NCI-H2171 (cell line): ENCODE measurements at regions not wholly inside any gene's neighbourhood (a gene's known extent, or its start where the extent isn't known, plus 50 kb on each side); places are given as distances from the start of the nearest gene placed in this dataset.
A peak's percentile ranks its signal among the peaks of the same experiment; 100 is the strongest.

Source experiments
- DNase-seq: peaks from one replicate; lab custom pipeline; 2025; lab: John Stamatoyannopoulos, UW

- no peak for DNase-seq
These were observed 221.7 kb upstream of the TMC3 start for GRCh38 chr15:81595752-81596151.

DNA sequence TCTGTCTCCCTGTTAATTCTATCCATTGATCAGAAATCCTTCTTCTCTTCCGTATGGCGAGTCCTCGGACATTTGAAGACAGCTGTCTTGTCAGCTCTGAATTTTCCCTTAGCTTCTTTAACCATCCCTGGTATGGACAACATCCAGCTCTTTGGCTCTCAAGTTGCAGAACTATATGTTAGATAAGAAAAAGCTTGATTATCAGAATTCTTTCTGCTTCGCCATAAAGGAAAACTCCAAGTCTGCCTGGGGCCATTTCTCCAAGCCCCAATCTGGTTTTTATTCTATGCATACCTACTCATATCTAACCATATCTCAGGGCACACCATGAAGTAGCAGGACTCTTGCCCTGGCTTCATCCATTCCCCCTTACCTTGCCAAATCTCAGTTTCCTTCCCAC is 215.7 kb upstream of the TMC3 start:
- no peak for DNase-seq

- DNase-seq: peak; percentile 77
These were observed 201.6 kb upstream of the TMC3 start for GRCh38 chr15:81575436-81576123.

GRCh38 chr15:81573098-81573746 is 199.2 kb upstream of the TMC3 start:
- no peak for DNase-seq

- no peak for DNase-seq
These were observed 198.2 kb upstream of the TMC3 start for GRCh38 chr15:81572190-81572589.

- DNase-seq: no peak
These were observed 195.5 kb upstream of the TMC3 start for GRCh38 chr15:81569286-81570080.

DNA sequence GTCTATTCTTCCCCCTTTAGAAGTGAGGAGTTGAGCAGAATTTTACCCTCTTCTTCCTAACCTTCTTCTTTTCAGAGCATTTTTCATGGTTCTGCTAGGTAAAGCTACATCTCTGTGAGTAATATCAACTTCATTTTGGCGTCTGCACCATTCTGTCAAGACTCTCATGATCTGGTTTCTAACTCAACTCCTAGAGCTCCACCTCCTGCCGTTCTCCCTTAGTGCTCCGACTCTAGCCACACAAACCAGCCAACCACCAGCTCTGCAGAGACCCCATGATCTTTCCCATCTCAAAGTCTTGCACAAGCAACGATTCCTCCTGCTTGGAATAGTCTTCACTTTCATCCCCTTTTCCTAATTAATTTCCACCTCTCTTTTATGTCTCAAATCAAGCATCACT is 193.9 kb upstream of the TMC3 start:
- no peak for DNase-seq

GRCh38 chr15:81562986-81563385 is 189.0 kb upstream of the TMC3 start:
- no peak for DNase-seq

DNA sequence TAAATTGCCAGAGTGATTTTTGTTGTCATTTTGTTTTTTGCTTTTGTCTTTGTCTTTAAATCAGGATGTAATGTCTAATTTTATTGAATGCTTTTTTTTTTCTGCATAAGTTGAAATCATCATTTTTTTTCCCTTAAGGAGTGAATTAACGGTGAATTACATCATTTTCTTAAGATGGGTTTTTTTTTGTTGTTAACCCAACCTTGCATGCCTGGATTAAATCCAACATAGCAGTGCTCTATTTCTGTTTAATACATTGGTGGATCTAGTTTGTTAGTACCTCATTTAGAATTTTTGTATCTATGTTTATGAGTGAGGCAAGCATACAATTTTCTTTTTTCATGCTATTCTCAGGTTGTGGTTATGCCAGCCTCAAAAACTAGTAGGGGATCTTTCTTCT is 186.4 kb upstream of the TMC3 start:
- no peak for DNase-seq

DNA sequence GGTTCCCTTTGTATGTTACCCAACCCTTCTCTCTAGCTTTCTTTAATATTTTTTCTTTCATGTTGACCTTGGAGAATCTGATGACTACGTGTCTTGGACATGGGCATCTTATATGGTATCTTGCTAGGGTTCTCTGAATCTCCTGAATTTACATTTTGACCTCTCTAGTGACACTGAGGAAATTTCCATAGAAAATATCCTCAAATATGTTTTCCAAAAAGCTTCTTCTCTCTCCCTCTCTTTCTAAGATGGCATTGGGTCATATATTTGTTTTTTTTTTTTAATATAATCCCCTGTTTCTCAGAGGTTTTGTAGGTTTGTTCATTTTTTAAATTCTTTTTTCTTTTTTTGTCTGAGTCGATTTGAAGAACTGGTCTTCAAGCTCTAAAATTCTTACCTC is 184.0 kb upstream of the TMC3 start:
- DNase-seq: no peak

- DNase-seq: no peak
These were observed 181.3 kb upstream of the TMC3 start for GRCh38 chr15:81555346-81555745.

GRCh38 chr15:81548365-81549130 is 174.5 kb upstream of the TMC3 start:
- DNase-seq: no peak

- no peak for DNase-seq
These were observed 173.6 kb upstream of the TMC3 start for GRCh38 chr15:81547521-81548132.

- no peak for DNase-seq
These were observed 170.4 kb upstream of the TMC3 start for GRCh38 chr15:81544385-81544784.

DNA sequence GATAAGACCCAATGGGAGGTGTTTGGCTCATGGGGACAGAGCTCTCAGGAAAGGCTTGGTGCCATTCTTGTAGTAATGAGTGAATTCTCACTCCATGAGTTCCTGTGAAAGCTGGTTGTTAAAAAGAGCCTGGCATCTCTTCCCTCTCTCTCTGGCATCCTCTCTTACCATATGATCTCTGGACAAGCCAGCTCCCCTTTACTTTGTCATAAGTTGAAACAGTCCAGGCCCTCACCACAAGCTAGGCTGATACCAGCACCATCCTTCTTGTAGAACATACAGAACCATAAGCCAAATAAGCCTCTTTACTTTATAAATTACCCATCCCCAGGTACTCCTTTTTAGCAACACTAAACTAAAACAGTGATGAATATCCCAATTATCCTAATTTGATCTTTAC is 166.9 kb upstream of the TMC3 start:
- DNase-seq: no peak

DNA sequence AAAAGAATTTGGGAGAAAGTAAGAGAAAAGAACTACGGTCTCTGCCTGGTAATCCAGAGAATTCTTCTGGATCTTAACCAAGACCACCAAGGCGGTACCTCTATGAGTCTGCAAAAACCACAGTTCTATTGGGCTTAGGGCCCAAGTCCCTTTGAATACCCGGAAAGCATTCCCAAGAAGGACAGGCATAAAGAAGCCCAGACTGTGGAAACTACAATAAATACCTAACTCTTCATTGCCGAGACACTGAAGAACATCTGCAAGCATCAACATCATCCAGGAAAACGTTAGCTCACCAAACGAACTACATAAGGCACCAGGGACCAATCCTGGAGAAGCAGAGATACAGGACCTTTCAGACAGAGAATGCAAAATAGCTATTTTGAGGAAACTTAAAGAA is 162.3 kb upstream of the TMC3 start:
- DNase-seq: no peak

DNA sequence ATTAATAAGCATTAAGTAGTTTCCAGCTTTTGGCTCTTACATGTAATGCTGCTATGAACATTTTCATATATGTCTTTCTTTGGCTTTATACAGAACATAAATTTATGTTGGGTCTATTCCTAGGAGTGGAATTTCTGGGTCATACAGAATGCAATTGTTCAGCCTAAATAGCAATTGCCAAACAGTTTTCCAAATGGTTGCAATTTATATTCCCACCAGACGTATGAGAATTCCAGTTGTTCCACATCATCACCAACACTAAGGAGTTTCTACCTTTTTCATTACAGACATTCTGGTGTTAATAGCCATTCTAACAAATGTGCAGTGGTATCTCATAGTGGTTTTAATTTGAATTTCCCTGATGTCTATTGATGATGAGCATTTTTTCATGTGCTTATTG is 160.1 kb upstream of the TMC3 start:
- no peak for DNase-seq

DNA sequence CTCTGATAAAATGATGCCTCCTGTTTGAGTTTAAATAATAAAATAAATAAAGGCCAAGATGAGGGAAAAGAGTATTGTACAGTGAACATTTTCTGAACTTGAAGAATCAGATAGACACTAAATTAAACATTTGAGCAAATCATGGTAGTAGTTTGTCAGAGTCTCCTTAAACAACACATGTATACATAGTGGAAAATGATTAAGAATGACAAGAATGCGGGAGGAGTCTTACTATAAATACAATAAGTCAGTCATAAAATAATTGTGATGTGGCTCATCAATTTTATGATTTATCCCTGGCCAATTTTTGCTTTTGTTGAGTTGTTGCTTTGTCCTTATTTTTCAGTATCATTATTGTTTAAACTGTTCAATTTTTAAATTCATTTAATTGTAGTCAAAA is 158.0 kb upstream of the TMC3 start:
- no peak for DNase-seq

GRCh38 chr15:81531109-81531592 is 157.1 kb upstream of the TMC3 start:
- DNase-seq: no peak

DNA sequence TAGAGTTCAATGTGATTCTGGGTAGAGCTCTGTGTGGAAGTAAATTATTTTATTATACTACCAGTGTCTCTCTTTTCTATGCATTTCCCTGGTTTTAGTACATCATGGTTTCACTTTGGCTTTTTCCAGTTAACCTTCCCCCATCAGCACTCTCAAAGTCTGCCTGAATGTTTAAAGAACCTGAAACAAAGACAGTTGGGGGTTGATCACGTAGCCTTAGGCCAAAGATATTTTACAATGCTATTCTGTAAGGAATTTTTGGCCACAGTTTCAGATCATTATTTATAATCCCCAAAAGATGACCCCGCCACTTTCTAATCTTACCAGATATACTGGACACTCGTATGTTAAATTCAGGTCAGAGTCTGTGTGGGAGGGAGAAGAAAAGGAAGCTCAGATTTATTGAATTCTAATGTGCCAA is 156.3 kb upstream of the TMC3 start:
- no peak for DNase-seq

DNA sequence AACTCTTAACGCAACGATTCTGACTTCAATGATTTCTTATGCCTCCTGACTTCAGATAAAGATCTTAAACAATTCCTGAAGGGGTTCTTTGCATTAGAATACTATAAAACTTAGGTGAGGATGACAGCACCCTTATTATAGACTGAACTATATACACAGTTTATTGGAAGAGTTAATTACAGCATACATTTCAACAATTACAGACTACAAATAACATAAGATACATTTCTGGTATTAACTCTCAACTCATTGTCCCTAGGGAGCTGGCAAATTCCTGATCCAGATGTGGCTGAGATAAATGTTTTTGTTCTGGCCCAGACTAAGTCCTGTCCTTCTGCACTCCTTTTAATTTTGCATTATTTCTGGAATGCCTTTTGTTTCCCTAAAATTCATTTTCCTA is 155.5 kb upstream of the TMC3 start:
- DNase-seq: no peak

GRCh38 chr15:81526029-81526428 is 152.0 kb upstream of the TMC3 start:
- no peak for DNase-seq
